Coronary artery (tissue), 2 donors: ENCODE measurements at regions not wholly inside any gene's neighbourhood (a gene's known extent, or its start where the extent isn't known, plus 50 kb on each side); places are given as distances from the start of the nearest gene placed in this dataset.
"Not testable (repeated sequence)": the region's sequence is repeated elsewhere in the genome, so short reads cannot be mapped to it uniquely, and the experiment has no call there.

ENCODE experiments used
- DNase-seq: peaks from one replicate; pipeline ENCODE4 v3.0.0-alpha.2; 2017; ENCODE audit warnings: low spot score
- H3K27ac ChIP-seq, 2 donors: fragments of 200-600 bp; sonication (generic); one replicate each; pipeline ENCODE4 v1.5.1; 2016 to 2019
- H3K4me3 ChIP-seq: fragments of 200-600 bp; sonication (generic); 2 replicates; pipeline ENCODE4 v1.5.1; 2016; ENCODE audit warnings: mild to moderate bottlenecking, moderate library complexity
- TF ChIP-seq, protein P1 (sequence below): fragments of 200-600 bp; sonication (generic); IDR thresholded peaks from one replicate; pipeline ENCODE4 v1.5.1; 2019; ENCODE audit warnings: antibody characterized with exemption

DNA sequence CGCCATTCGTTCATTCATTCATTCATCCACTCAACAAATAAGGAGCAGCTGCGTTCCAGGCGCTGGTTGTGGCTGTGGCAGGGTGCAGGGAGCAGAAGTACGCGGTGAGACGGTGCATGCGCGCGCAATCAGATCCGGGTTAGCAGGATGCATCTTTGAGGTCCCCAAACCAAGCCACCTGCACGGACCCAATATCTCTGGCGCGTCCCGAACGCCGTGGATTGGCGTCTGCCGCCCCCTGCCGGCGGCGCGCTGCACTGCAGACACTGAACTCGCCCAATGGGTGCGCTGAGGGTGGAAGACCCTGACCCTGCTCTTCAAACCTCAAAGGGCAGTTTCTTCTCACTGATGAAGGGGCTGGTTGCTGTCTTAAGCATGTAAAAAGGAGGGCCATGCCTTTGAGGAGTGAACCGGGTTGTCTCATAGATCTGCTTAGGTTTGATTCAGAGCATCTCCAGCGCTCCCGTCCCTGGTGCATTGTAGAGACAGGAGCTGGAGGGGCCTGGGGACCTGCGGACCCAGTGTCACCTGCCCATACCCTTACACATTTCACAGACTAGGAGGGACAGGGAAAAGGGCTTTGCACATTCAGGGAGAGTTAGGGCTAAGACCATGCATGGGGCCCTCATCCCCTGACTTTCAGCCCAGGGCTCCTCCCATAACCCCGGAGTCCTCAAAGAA lies 102.5 kb downstream of the RAMP3 start:
- Histone ChIP-seq H3K27ac (no peak overlapping the region), H3K4me3 (no peak overlapping the region)
- DNase-seq = no peak
- TF ChIP-seq, protein P1, sequence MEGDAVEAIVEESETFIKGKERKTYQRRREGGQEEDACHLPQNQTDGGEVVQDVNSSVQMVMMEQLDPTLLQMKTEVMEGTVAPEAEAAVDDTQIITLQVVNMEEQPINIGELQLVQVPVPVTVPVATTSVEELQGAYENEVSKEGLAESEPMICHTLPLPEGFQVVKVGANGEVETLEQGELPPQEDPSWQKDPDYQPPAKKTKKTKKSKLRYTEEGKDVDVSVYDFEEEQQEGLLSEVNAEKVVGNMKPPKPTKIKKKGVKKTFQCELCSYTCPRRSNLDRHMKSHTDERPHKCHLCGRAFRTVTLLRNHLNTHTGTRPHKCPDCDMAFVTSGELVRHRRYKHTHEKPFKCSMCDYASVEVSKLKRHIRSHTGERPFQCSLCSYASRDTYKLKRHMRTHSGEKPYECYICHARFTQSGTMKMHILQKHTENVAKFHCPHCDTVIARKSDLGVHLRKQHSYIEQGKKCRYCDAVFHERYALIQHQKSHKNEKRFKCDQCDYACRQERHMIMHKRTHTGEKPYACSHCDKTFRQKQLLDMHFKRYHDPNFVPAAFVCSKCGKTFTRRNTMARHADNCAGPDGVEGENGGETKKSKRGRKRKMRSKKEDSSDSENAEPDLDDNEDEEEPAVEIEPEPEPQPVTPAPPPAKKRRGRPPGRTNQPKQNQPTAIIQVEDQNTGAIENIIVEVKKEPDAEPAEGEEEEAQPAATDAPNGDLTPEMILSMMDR = peak; percentile 81

DNA sequence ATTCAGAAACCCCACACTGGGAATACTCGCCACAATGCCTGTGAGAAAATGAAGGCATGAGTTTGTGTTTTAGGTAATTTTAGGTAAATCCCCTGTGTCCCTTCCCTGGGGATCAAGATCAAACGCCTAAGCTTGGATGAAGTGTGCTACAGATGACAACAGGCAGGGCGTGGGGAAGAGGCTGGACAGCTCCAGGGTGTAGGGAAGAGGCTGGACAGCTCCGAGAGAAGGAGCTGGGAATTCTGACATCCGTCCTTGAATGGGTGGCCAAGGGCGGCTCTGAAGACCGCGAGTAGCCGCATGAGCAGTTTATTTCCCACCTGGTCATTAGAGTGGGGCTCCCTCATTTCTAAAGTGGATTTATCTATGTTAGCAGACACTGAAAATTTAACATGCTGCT lies 109.7 kb downstream of the RAMP3 start:
- TF ChIP-seq, protein P1 = no peak
- Histone ChIP-seq H3K4me3 (no peak overlapping the region), H3K27ac (no peak overlapping the region)
- no peak for DNase-seq

DNA sequence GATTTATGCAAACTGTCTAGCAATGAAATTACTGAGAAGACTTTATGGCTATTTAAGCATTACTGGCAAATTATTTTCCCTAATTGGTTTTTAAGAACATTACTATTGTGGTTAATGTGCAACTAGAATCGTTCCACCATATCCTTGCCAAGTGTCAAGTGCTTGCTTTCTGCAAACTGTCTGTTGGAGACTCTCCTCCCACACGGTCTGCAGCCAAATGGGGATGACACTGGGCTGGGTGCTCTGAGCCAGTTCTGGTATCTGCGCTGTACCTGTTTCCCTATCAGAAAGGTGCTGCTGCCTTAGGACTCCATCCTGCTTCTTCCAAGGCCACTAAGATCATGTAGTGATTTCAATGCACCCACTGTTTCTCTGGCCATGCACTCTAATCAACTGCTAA lies 110.4 kb downstream of the RAMP3 start:
- DNase-seq = no peak
- Histone ChIP-seq H3K4me3 (no peak overlapping the region), H3K27ac (no peak overlapping the region)
- TF ChIP-seq, protein P1 = no peak

DNA sequence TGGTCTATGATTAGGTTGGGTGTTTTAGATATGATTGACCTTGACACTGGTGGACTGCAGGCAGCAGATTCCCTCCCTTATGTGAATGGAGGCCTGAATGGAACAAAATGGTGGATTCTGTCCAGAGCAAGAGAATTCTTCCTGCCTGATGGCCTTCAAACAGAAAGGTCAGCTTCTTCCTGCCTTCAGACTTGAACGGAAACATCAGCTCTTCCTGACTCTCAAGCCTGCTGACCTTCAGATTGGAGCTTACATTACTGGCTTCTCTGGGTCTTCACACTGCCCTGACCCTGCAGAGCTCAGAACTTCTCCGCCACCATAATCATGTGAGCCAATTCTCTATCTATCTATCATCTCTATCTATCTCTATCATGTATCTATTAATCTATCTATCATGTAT lies 111.6 kb downstream of the RAMP3 start:
- Histone ChIP-seq H3K27ac (no peak overlapping the region), H3K4me3 (no peak overlapping the region)
- TF ChIP-seq, protein P1 = no peak
- DNase-seq = no peak

DNA sequence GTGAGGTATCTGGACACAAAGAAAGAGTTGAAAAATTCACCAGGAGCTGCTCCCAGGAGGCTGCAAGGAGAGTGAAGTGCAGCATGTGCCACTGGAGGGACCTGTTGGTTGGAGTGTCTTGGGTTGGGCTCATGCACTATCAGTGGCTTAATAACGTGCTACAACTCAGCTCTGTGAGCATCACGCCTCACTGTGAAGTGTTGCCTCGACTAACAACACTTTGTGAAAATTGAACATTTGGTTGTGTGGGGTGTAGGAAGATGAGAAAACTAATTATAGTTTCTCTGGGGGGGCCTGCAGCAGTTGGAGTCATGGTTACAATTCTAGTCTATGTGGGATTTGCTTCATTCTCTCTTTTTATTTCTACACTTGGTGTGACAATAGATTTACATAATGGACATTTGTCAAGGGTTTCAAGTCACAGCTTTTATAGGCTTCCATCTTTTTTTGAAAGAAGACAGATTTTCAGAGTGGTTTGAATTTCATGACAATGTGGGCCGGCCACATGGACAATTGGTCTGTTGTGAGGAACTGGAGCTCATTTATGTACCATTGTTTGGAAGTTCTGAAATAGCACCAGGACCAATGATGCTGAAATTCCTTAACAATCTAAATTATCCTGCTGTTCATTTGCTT lies 121.3 kb downstream of the RAMP3 start:
- DNase-seq = no peak
- Histone ChIP-seq H3K4me3 (no peak overlapping the region), H3K27ac (no peak overlapping the region)
- TF ChIP-seq, protein P1 = no peak

DNA sequence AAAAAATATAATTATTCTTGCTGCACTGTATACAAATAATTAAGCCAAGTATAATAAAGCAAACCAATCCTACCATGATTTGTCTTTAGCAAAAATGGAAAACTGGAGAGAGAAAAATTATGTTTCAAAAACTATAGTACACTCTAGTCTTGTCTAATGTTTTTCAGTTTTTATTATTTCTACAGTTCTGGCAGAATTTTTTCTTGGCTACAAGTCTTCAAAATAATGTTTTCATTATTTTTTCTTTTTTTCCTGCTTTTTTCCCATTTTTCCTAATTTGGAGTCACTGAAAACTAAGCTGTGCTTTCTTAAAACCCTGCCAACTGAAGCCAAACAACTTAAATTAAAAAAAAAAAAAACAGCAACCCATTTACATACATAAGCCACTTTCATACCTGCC lies 132.0 kb downstream of the RAMP3 start:
- not testable (repeated sequence) for DNase-seq, H3K27ac ChIP-seq, H3K4me3 ChIP-seq

DNA sequence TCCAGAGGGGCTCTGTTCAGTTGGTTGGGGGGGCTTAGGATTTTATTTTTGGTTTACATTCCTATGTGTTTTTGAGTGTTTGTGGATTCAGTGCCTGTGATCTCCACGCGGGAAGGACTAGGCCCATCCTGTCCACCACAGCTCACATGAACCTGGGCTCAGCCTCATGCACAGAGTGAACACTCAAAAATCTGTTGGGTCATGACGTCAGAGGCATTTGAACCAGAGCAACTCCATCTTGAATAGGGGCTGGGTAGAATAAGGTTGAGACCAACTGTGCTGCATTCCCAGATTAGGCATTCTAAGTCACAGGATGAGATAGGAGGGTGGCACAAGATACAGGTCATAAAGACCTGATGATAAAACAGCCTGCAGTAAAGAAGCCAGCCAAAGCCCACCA lies 133.3 kb downstream of the RAMP3 start:
- TF ChIP-seq, protein P1 = no peak
- Histone ChIP-seq H3K4me3 (no peak overlapping the region), H3K27ac (no peak overlapping the region)

More for the DNA sequence above, 133.3 kb downstream of the RAMP3 start:
- no peak for DNase-seq
